Peyer's patch (tissue), 4 donors: ENCODE measurements at regions not wholly inside any gene's neighbourhood (a gene's known extent, or its start where the extent isn't known, plus 50 kb on each side); places are given as distances from the start of the nearest gene placed in this dataset.

ENCODE experiments used
- DNase-seq, 3 donors: peaks; one replicate each; pipeline ENCODE4 v3.0.0-alpha.2; 2017 to 2019
- H3K27ac ChIP-seq, 4 donors: fragments of 200-600 bp; sonication (generic); one replicate each; pipeline ENCODE4 v1.5.1; 2016 to 2019
- H3K27me3 ChIP-seq, 2 donors: fragments of 200-600 bp; sonication (generic); one replicate each; pipeline ENCODE4 v1.5.1; 2019
- H3K36me3 ChIP-seq, 3 donors: fragments of 200-600 bp; sonication (generic); one replicate each; pipeline ENCODE4 v1.5.1; 2016 to 2019
- H3K4me1 ChIP-seq, 4 donors: fragments of 200-600 bp; sonication (generic); one replicate each; pipeline ENCODE4 v1.5.1; 2016 to 2019
- H3K4me3 ChIP-seq, 4 donors: fragments of 200-600 bp; sonication (generic); 1 replicate in 3 of 4; 2 replicates in 1 of 4; pipeline ENCODE4 v1.5.1; 2016 to 2019; ENCODE audit warnings: mild to moderate bottlenecking in 1 of 4
- H3K9me3 ChIP-seq, 4 donors: fragments of 200-600 bp; sonication (generic); one replicate each; pipeline ENCODE4 v1.5.1; 2016 to 2019; ENCODE audit warnings: mild to moderate bottlenecking in 1 of 4
- POLR2A ChIP-seq, 2 donors: fragments of 450-650 bp; IDR thresholded peaks; one replicate each; pipeline ENCODE4 v1.5.1; 2017; ENCODE audit warnings: antibody characterized with exemption in 2 of 2, mild to moderate bottlenecking in 2 of 2, moderate library complexity in 2 of 2
- TF ChIP-seq, protein P1 (sequence below), 6 experiments: fragments of 450-650 bp in 4 of 6; fragments of 200-600 bp in 2 of 6; sonication (generic) in 1 of 6; IDR thresholded peaks; one replicate each; pipeline ENCODE4 v1.5.1; 2017 to 2019; ENCODE audit warnings: antibody characterized with exemption in 6 of 6, mild to moderate bottlenecking in 3 of 6, moderate library complexity in 1 of 6

- Histone ChIP-seq H3K27me3 (no peaks in the 10 kb centered on the region), H3K36me3 (no peaks in the 10 kb centered on the region), H3K4me3 (peak overlapping the region in 2 of 4 donors; percentile 15 to 36), H3K27ac (no peak overlapping the region), H3K4me1 (no peaks in the 10 kb centered on the region), H3K9me3 (no peaks in the 10 kb centered on the region)
- TF ChIP-seq, protein P1, sequence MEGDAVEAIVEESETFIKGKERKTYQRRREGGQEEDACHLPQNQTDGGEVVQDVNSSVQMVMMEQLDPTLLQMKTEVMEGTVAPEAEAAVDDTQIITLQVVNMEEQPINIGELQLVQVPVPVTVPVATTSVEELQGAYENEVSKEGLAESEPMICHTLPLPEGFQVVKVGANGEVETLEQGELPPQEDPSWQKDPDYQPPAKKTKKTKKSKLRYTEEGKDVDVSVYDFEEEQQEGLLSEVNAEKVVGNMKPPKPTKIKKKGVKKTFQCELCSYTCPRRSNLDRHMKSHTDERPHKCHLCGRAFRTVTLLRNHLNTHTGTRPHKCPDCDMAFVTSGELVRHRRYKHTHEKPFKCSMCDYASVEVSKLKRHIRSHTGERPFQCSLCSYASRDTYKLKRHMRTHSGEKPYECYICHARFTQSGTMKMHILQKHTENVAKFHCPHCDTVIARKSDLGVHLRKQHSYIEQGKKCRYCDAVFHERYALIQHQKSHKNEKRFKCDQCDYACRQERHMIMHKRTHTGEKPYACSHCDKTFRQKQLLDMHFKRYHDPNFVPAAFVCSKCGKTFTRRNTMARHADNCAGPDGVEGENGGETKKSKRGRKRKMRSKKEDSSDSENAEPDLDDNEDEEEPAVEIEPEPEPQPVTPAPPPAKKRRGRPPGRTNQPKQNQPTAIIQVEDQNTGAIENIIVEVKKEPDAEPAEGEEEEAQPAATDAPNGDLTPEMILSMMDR (IDR thresholded peaks at IDR 0.05) = peak; percentile 76 to 94 (median 86)
- no peak for TF ChIP-seq POLR2A (IDR thresholded peaks at IDR 0.05)
- peak in 2 of 3 donors; percentile 50 to 76 for DNase-seq
These were observed 55.1 kb downstream of the CYCS start for GRCh38 chr7:25069900-25070443.

- no peak overlapping the region for H3K4me3 ChIP-seq
- no peak overlapping the region for H3K27ac ChIP-seq
- TF ChIP-seq, protein P1 (IDR thresholded peaks at IDR 0.05) = no peak
- TF ChIP-seq POLR2A (IDR thresholded peaks at IDR 0.05) = no peak
- no peaks in the 10 kb centered on the region for H3K9me3 ChIP-seq
- no peak for DNase-seq
- H3K36me3 ChIP-seq = no peaks in the 10 kb centered on the region
- no peaks in the 10 kb centered on the region for H3K4me1 ChIP-seq
- no peaks in the 10 kb centered on the region for H3K27me3 ChIP-seq
These were observed 56.4 kb downstream of the CYCS start for GRCh38 chr7:25068502-25069213.

GRCh38 chr7:25067726-25068501 is 57.1 kb downstream of the CYCS start:
- TF ChIP-seq POLR2A (IDR thresholded peaks at IDR 0.05) = no peak
- TF ChIP-seq, protein P1 (IDR thresholded peaks at IDR 0.05) = no peak
- H3K4me1 ChIP-seq = no peaks in the 10 kb centered on the region
- DNase-seq = no peak
- H3K27ac ChIP-seq = no peak overlapping the region
- no peaks in the 10 kb centered on the region for H3K36me3 ChIP-seq
- no peaks in the 10 kb centered on the region for H3K27me3 ChIP-seq
- no peak overlapping the region for H3K4me3 ChIP-seq
- no peaks in the 10 kb centered on the region for H3K9me3 ChIP-seq

- Histone ChIP-seq H3K4me1 (no peaks in the 10 kb centered on the region), H3K36me3 (no peaks in the 10 kb centered on the region)
- no peak for TF ChIP-seq POLR2A (IDR thresholded peaks at IDR 0.05)
- TF ChIP-seq, protein P1 (IDR thresholded peaks at IDR 0.05) = no peak
These were observed 58.8 kb downstream of the CYCS start for GRCh38 chr7:25066253-25066652.

DNA sequence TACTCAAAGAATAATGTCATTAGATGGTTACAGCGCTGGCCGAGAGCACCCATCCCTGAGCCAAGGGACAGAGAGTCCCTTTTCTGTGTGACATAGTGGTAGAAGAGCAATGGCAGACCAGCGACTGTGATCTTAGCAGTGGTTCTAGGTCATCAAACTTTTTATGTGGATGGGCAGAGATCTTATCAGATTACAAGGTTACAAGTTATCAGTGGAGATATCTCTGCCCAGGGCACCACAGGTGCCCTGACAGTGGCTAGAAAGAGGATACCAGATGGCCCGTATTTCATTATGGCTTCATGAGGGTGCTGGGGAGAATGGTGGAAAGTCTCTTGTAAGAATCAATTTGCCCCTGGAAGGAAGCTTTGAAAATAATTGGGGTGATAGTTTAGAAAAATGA is 62.7 kb downstream of the CYCS start:
- H3K4me3 ChIP-seq = no peak overlapping the region
- H3K27ac ChIP-seq = no peak overlapping the region
- no peaks in the 10 kb centered on the region for H3K36me3 ChIP-seq
- no peaks in the 10 kb centered on the region for H3K9me3 ChIP-seq
- H3K27me3 ChIP-seq = no peaks in the 10 kb centered on the region
- no peak for DNase-seq
- H3K4me1 ChIP-seq = no peaks in the 10 kb centered on the region
- no peak for TF ChIP-seq POLR2A (IDR thresholded peaks at IDR 0.05)
- TF ChIP-seq, protein P1 (IDR thresholded peaks at IDR 0.05) = no peak

More at GRCh38 chr7:25066253-25066652, 58.8 kb downstream of the CYCS start:
- H3K4me3 ChIP-seq = no peak overlapping the region
- no peaks in the 10 kb centered on the region for H3K9me3 ChIP-seq
- H3K27me3 ChIP-seq = no peaks in the 10 kb centered on the region
- H3K27ac ChIP-seq = no peak overlapping the region
- DNase-seq = no peak
